ENCODE measurements at regions not wholly inside any gene's neighbourhood (a gene's known extent, or its start where the extent isn't known, plus 50 kb on each side); places are given as distances from the start of the nearest gene placed in this dataset.

DNA sequence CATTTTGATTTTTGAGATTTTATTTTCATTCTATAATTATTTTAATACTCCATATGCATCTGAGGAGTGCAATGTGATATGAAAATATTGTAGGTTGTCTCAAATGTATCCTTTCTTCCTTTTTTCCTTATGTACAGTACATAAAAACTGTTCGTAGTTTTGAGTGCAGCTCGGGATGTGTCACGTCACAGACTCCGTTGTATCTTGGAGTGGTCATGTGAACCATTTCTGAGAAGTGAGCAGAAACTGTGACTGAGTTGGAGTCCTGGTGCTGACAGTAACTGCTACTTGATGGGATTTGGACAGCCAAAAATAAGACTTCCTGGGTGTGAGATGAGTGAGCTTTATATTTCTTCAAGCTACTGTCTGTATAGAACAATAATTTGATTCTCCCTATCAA lies 761.4 kb upstream of the MAN1A1 start:
- DNase-seq: no peak
- Mint-ChIP-seq H3K36me3 (no peaks in the 10 kb centered on the region), H3K27me3 (no peaks in the 10 kb centered on the region), H3K4me3 (no peak overlapping the region), H3K4me1 (ENCODE audit: low read depth) (no peaks in the 10 kb centered on the region), H3K9me3 (no peaks in the 10 kb centered on the region), H3K27ac (no peak overlapping the region)
- ChIA-PET POLR2A (no interaction called here), CTCF (no interaction called here)
- intact Hi-C loops (cut with micrococcal nuclease): no loop called here

GRCh38 chr6:120108061-120108795 lies 758.7 kb upstream of the MAN1A1 start:
- intact Hi-C loops (cut with micrococcal nuclease): no loop called here
- no peaks in the 10 kb centered on the region for H3K9me3 Mint-ChIP-seq
- ChIA-PET CTCF (no interaction called here), POLR2A (no interaction called here)
- H3K27ac Mint-ChIP-seq: no peak overlapping the region
- H3K4me3 Mint-ChIP-seq: no peak overlapping the region
- H3K27me3 Mint-ChIP-seq: no peaks in the 10 kb centered on the region
- no peaks in the 10 kb centered on the region for H3K4me1 Mint-ChIP-seq (ENCODE audit: low read depth)
- no peaks in the 10 kb centered on the region for H3K36me3 Mint-ChIP-seq
- DNase-seq: no peak

GRCh38 chr6:120103618-120104017 lies 754.1 kb upstream of the MAN1A1 start:
- Mint-ChIP-seq H3K4me1 (ENCODE audit: low read depth) (no peaks in the 10 kb centered on the region), H3K36me3 (no peaks in the 10 kb centered on the region), H3K27ac (no peak overlapping the region), H3K27me3 (no peaks in the 10 kb centered on the region), H3K9me3 (no peaks in the 10 kb centered on the region), H3K4me3 (no peak overlapping the region)
- DNase-seq: no peak
- intact Hi-C loops (cut with micrococcal nuclease): no loop called here
- ChIA-PET CTCF (no interaction called here), POLR2A (no interaction called here)

GRCh38 chr6:120096696-120097260 lies 747.2 kb upstream of the MAN1A1 start:
- intact Hi-C loops (cut with micrococcal nuclease): no loop called here
- no peaks in the 10 kb centered on the region for H3K4me1 Mint-ChIP-seq (ENCODE audit: low read depth)
- ChIA-PET POLR2A (no interaction called here), CTCF (no interaction called here)
- H3K4me3 Mint-ChIP-seq: no peak overlapping the region
- DNase-seq: no peak
- H3K27me3 Mint-ChIP-seq: no peaks in the 10 kb centered on the region
- H3K36me3 Mint-ChIP-seq: no peaks in the 10 kb centered on the region
- H3K27ac Mint-ChIP-seq: no peak overlapping the region
- H3K9me3 Mint-ChIP-seq: no peaks in the 10 kb centered on the region

DNA sequence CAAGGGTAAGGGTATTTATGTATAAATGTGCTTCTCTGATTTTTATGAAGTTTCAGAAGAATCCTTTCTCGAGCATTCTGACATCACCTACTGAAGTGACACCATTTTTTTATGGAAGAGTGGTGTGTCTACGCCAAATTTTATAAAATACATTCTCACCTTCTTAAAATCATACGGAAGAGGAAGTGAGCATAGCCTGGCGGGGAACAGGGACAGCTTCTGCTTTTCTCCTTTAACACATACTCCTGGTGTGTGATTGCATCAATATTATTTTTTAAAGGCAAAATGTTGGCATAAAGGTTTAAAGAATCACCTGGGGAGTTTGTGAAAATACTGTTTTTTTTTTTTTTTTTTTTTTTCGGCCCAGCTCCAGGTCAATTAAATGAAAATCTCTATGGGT lies 733.6 kb upstream of the MAN1A1 start:
- intact Hi-C loops (cut with micrococcal nuclease): loop anchor here (1.0 kb wide), 1 partner anchor 29 kb away; no protein-coding TSS in a partner anchor
- CTCF ChIA-PET: no interaction called here
- Mint-ChIP-seq H3K36me3 (no peaks in the 10 kb centered on the region), H3K4me1 (ENCODE audit: low read depth) (no peaks in the 10 kb centered on the region), H3K27me3 (no peaks in the 10 kb centered on the region), H3K27ac (no peak overlapping the region), H3K9me3 (no peaks in the 10 kb centered on the region), H3K4me3 (no peak overlapping the region)
- DNase-seq: no peak
- POLR2A ChIA-PET: no interaction called here

GRCh38 chr6:120077489-120077888 lies 727.9 kb upstream of the MAN1A1 start:
- intact Hi-C loops (cut with micrococcal nuclease): no loop called here
- CTCF ChIA-PET: no interaction called here
- H3K27ac Mint-ChIP-seq: no peak overlapping the region
- POLR2A ChIA-PET: no interaction called here
- no peak for DNase-seq
- no peak overlapping the region for H3K4me3 Mint-ChIP-seq
- H3K27me3 Mint-ChIP-seq: no peaks in the 10 kb centered on the region
- no peaks in the 10 kb centered on the region for H3K36me3 Mint-ChIP-seq
- H3K4me1 Mint-ChIP-seq (ENCODE audit: low read depth): no peaks in the 10 kb centered on the region
- H3K9me3 Mint-ChIP-seq: no peaks in the 10 kb centered on the region

- Mint-ChIP-seq H3K4me3 (no peak overlapping the region), H3K4me1 (ENCODE audit: low read depth) (no peaks in the 10 kb centered on the region), H3K36me3 (no peaks in the 10 kb centered on the region), H3K9me3 (peaks cover 16% of the 10 kb centered on the region), H3K27me3 (no peaks in the 10 kb centered on the region), H3K27ac (no peak overlapping the region)
- POLR2A ChIA-PET: interaction anchor here (0.6 kb wide), 1 partner anchor 156 kb away, joined by 4 read pairs; no protein-coding TSS in a partner anchor
- intact Hi-C loops (cut with micrococcal nuclease): loop anchor here (10.0 kb wide), 1 partner anchor 314 kb away; no protein-coding TSS in a partner anchor
- CTCF ChIA-PET: no interaction called here
- DNase-seq: no peak
Measured at GRCh38 chr6:120058410-120058809, 708.8 kb upstream of the MAN1A1 start.

- Mint-ChIP-seq H3K36me3 (no peaks in the 10 kb centered on the region), H3K27me3 (no peaks in the 10 kb centered on the region), H3K27ac (no peak overlapping the region), H3K4me1 (ENCODE audit: low read depth) (no peaks in the 10 kb centered on the region), H3K4me3 (no peak overlapping the region), H3K9me3 (peaks cover 13% of the 10 kb centered on the region)
- POLR2A ChIA-PET: no interaction called here
- peak; percentile 18 for DNase-seq
- intact Hi-C loops (cut with micrococcal nuclease): loop anchor here (2.0 to 10.0 kb wide), 2 partner anchors 311 to 907 kb away; no protein-coding TSS in a partner anchor
- CTCF ChIA-PET: no interaction called here
Measured at GRCh38 chr6:120056085-120056484, 706.5 kb upstream of the MAN1A1 start.

GRCh38 chr6:120055071-120055470 lies 705.5 kb upstream of the MAN1A1 start:
- Mint-ChIP-seq H3K36me3 (no peaks in the 10 kb centered on the region), H3K4me3 (no peak overlapping the region), H3K4me1 (ENCODE audit: low read depth) (no peaks in the 10 kb centered on the region), H3K27ac (no peak overlapping the region), H3K9me3 (peaks cover 8% of the 10 kb centered on the region), H3K27me3 (no peaks in the 10 kb centered on the region)
- ChIA-PET CTCF (no interaction called here), POLR2A (no interaction called here)
- DNase-seq: no peak
- intact Hi-C loops (cut with micrococcal nuclease): loop anchor here (10.0 kb wide), 1 partner anchor 310 kb away; no protein-coding TSS in a partner anchor

- H3K27me3 Mint-ChIP-seq: no peaks in the 10 kb centered on the region
- no peak for DNase-seq
- no peaks in the 10 kb centered on the region for H3K9me3 Mint-ChIP-seq
- intact Hi-C loops (cut with micrococcal nuclease): no loop called here
- H3K4me3 Mint-ChIP-seq: no peak overlapping the region
- ChIA-PET POLR2A (no interaction called here), CTCF (no interaction called here)
- no peaks in the 10 kb centered on the region for H3K36me3 Mint-ChIP-seq
- no peak overlapping the region for H3K27ac Mint-ChIP-seq
- H3K4me1 Mint-ChIP-seq (ENCODE audit: low read depth): no peaks in the 10 kb centered on the region
Measured at GRCh38 chr6:120039664-120040063, 690.1 kb upstream of the MAN1A1 start.

GRCh38 chr6:120031837-120032236 lies 682.3 kb upstream of the MAN1A1 start:
- no peaks in the 10 kb centered on the region for H3K9me3 Mint-ChIP-seq

DNA sequence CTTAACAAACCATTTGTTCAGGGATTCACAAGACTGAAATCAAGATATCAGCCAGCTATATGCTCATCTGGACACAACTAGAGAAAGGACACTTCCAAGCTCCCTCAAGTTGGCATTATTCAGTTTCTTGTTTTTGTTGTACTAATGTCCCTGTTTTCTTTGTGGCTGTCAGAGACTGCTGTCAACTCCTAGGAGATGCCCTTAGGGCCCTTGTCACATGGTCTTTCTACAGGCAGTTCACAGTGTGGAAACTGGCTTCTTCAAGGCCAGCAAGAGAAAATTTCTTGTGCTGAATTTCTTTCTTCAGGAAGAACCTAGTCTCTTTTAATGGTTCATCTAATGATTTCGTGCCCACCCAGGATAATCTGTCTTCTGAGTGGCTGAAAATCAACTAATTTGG lies 677.2 kb upstream of the MAN1A1 start:
- Mint-ChIP-seq H3K27me3 (no peaks in the 10 kb centered on the region), H3K9me3 (no peaks in the 10 kb centered on the region), H3K4me1 (ENCODE audit: low read depth) (no peaks in the 10 kb centered on the region), H3K36me3 (no peaks in the 10 kb centered on the region), H3K4me3 (no peak overlapping the region), H3K27ac (no peak overlapping the region)
- intact Hi-C loops (cut with micrococcal nuclease): no loop called here
- CTCF ChIA-PET: no interaction called here
- no peak for DNase-seq
- POLR2A ChIA-PET: no interaction called here

More at GRCh38 chr6:120031837-120032236, 682.3 kb upstream of the MAN1A1 start:
- CTCF ChIA-PET: no interaction called here
- intact Hi-C loops (cut with micrococcal nuclease): no loop called here
- Mint-ChIP-seq H3K4me1 (ENCODE audit: low read depth) (no peaks in the 10 kb centered on the region), H3K27me3 (no peaks in the 10 kb centered on the region), H3K27ac (no peak overlapping the region), H3K4me3 (no peak overlapping the region), H3K36me3 (no peaks in the 10 kb centered on the region)
- POLR2A ChIA-PET: no interaction called here
- DNase-seq: no peak

GRCh38 chr6:120010075-120010474 lies 660.5 kb upstream of the MAN1A1 start:
- no peak overlapping the region for H3K4me3 Mint-ChIP-seq
- intact Hi-C loops (cut with micrococcal nuclease): no loop called here
- ChIA-PET CTCF (no interaction called here), POLR2A (no interaction called here)
- no peaks in the 10 kb centered on the region for H3K9me3 Mint-ChIP-seq
- H3K27me3 Mint-ChIP-seq: no peaks in the 10 kb centered on the region
- no peaks in the 10 kb centered on the region for H3K36me3 Mint-ChIP-seq
- no peaks in the 10 kb centered on the region for H3K4me1 Mint-ChIP-seq (ENCODE audit: low read depth)
- no peak overlapping the region for H3K27ac Mint-ChIP-seq
- no peak for DNase-seq

All from activated CD4-positive, alpha-beta memory T cell treated with anti-CD3 and anti-CD28 coated beads for 36 hours (primary cell).